ENCODE measurements at regions not wholly inside any gene's neighbourhood (a gene's known extent, or its start where the extent isn't known, plus 50 kb on each side); places are given as distances from the start of the nearest gene placed in this dataset.

DNA sequence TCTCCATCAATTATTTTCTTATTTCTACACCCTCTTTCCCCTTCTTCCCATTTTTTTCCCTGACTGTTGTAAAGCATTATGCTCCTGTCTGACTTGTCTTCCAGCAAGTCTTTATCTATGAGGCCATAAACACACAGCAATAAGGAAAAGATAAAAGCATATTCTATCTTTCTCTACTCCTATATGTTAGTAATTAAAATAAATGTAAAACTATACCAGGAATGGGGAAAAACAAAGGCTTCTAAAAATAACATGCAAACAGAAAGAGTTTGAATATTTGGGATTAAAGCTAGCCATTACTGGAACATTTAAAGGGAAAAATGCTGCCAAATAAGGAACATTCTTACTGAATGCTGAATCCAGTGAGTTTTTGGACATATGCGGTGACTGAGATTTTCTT, 471.7 kb upstream of the HS3ST1 start:
- Histone ChIP-seq H3K27me3 (replicated peaks; ENCODE audit: control insufficient read depth, insufficient read depth, low read length, poor library complexity, severe bottlenecking) (no peaks in the 10 kb centered on the region), H3K4me3 (ENCODE audit: insufficient read depth, low read depth, low read length, poor library complexity, severe bottlenecking) (no peak overlapping the region), H3K36me3 (ENCODE audit: control insufficient read depth, insufficient read depth, low read length) (no peaks in the 10 kb centered on the region), H3K9me3 (ENCODE audit: control insufficient read depth, low read length) (no peaks in the 10 kb centered on the region), H3K4me1 (ENCODE audit: control insufficient read depth, insufficient read depth, low read length, poor library complexity, severe bottlenecking) (no peaks in the 10 kb centered on the region), H3K27ac (ENCODE audit: insufficient read depth, low read length, poor library complexity, severe bottlenecking) (no peak overlapping the region)
- no peak for DNase-seq

DNA sequence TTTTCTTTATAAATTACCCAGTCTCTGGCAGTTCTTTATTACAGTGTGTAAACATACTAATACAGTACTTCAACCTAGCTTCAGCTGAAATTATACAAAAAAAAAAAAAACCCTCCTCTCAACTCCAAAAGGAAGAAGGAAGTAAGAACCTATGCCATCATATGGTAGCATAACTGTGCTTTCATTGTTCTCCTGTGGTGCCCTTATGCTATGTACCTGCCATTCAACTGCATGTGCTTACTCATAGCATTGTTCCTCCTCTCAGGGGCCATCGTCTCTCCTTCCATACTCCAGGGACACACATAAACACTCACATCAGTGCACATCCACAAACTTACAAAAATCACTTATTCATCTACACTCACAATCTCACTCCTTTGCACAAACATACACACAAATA, 470.1 kb upstream of the HS3ST1 start:
- no peaks in the 10 kb centered on the region for H3K4me1 ChIP-seq (ENCODE audit: control insufficient read depth, insufficient read depth, low read length, poor library complexity, severe bottlenecking)
- H3K9me3 ChIP-seq (ENCODE audit: control insufficient read depth, low read length): no peaks in the 10 kb centered on the region
- H3K4me3 ChIP-seq (ENCODE audit: insufficient read depth, low read depth, low read length, poor library complexity, severe bottlenecking): no peak overlapping the region
- no peak for DNase-seq
- no peaks in the 10 kb centered on the region for H3K27me3 ChIP-seq (replicated peaks; ENCODE audit: control insufficient read depth, insufficient read depth, low read length, poor library complexity, severe bottlenecking)
- H3K36me3 ChIP-seq (ENCODE audit: control insufficient read depth, insufficient read depth, low read length): no peaks in the 10 kb centered on the region
- no peak overlapping the region for H3K27ac ChIP-seq (ENCODE audit: insufficient read depth, low read length, poor library complexity, severe bottlenecking)

DNA sequence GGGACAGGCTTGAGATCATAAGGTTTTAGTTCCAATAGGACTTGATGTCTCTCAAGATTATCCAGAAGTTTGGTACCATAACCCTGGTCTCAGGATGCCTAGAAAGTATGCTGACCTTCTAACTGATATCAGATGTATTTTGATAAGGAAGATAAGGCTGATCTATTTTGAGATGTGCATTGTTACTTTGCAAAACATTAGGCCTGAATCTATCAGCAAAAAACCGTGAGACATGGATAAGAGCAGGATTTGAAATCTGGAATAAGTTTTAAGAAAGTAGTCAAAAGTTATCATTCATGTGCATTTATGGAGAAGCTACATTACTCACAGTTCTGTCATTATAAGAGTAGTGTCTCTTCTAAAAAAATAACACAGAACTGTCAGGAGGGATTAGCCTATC, 467.1 kb upstream of the HS3ST1 start:
- Histone ChIP-seq H3K4me1 (ENCODE audit: control insufficient read depth, insufficient read depth, low read length, poor library complexity, severe bottlenecking) (no peaks in the 10 kb centered on the region), H3K9me3 (ENCODE audit: control insufficient read depth, low read length) (no peaks in the 10 kb centered on the region), H3K27ac (ENCODE audit: insufficient read depth, low read length, poor library complexity, severe bottlenecking) (no peak overlapping the region), H3K4me3 (ENCODE audit: insufficient read depth, low read depth, low read length, poor library complexity, severe bottlenecking) (no peak overlapping the region), H3K36me3 (ENCODE audit: control insufficient read depth, insufficient read depth, low read length) (no peaks in the 10 kb centered on the region), H3K27me3 (replicated peaks; ENCODE audit: control insufficient read depth, insufficient read depth, low read length, poor library complexity, severe bottlenecking) (no peaks in the 10 kb centered on the region)
- no peak for DNase-seq

DNA sequence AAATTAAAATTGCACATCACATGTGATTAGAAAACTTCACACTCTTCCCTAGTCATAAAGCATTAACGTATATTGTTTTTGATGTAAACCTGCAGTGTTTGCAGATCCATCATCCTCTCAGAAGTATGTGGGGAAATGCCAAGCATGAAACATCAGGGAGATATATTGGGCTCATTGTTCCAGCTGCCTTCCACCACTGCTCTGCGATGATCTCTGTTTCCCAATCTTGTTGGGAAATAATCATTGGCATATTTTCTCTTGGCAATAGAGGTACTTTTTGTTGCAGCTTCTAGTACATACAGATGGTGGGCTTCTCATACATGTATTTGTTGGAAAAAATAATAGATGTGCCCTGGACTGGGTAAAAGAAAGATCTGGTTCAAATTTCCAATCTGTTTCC, 466.3 kb upstream of the HS3ST1 start:
- no peaks in the 10 kb centered on the region for H3K27me3 ChIP-seq (replicated peaks; ENCODE audit: control insufficient read depth, insufficient read depth, low read length, poor library complexity, severe bottlenecking)
- no peaks in the 10 kb centered on the region for H3K4me1 ChIP-seq (ENCODE audit: control insufficient read depth, insufficient read depth, low read length, poor library complexity, severe bottlenecking)
- H3K36me3 ChIP-seq (ENCODE audit: control insufficient read depth, insufficient read depth, low read length): no peaks in the 10 kb centered on the region
- H3K4me3 ChIP-seq (ENCODE audit: insufficient read depth, low read depth, low read length, poor library complexity, severe bottlenecking): no peak overlapping the region
- no peak for DNase-seq
- H3K9me3 ChIP-seq (ENCODE audit: control insufficient read depth, low read length): no peaks in the 10 kb centered on the region
- no peak overlapping the region for H3K27ac ChIP-seq (ENCODE audit: insufficient read depth, low read length, poor library complexity, severe bottlenecking)

- H3K27ac ChIP-seq (ENCODE audit: insufficient read depth, low read length, poor library complexity, severe bottlenecking): no peak overlapping the region
- no peaks in the 10 kb centered on the region for H3K9me3 ChIP-seq (ENCODE audit: control insufficient read depth, low read length)
- H3K4me1 ChIP-seq (ENCODE audit: control insufficient read depth, insufficient read depth, low read length, poor library complexity, severe bottlenecking): no peaks in the 10 kb centered on the region
- H3K4me3 ChIP-seq (ENCODE audit: insufficient read depth, low read depth, low read length, poor library complexity, severe bottlenecking): no peak overlapping the region
- DNase-seq: no peak
- H3K36me3 ChIP-seq (ENCODE audit: control insufficient read depth, insufficient read depth, low read length): no peaks in the 10 kb centered on the region
- H3K27me3 ChIP-seq (replicated peaks; ENCODE audit: control insufficient read depth, insufficient read depth, low read length, poor library complexity, severe bottlenecking): no peaks in the 10 kb centered on the region
These were observed 465.5 kb upstream of the HS3ST1 start for GRCh38 chr4:11894221-11894620.

DNA sequence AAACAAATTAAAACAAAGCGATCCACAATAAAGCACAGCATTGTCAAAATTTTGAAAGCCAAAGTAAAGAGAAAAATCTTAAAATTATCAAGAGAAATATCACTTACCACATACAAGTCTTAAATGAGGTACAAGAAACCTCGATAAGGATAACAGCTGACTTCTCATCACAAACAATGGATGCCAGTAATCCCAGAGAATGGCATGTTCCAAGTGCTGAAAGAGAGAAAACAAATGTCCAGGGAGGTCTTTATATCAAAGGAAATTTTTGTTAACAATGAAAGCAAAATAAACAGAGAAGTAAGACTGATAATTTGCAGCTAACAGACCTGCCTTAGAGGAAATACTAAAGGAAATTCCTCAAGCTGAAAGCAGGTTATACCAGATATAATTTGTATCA, 460.4 kb upstream of the HS3ST1 start:
- no peaks in the 10 kb centered on the region for H3K36me3 ChIP-seq (ENCODE audit: control insufficient read depth, insufficient read depth, low read length)
- H3K9me3 ChIP-seq (ENCODE audit: control insufficient read depth, low read length): no peaks in the 10 kb centered on the region
- no peak overlapping the region for H3K4me3 ChIP-seq (ENCODE audit: insufficient read depth, low read depth, low read length, poor library complexity, severe bottlenecking)
- no peaks in the 10 kb centered on the region for H3K27me3 ChIP-seq (replicated peaks; ENCODE audit: control insufficient read depth, insufficient read depth, low read length, poor library complexity, severe bottlenecking)
- no peak overlapping the region for H3K27ac ChIP-seq (ENCODE audit: insufficient read depth, low read length, poor library complexity, severe bottlenecking)
- DNase-seq: no peak
- H3K4me1 ChIP-seq (ENCODE audit: control insufficient read depth, insufficient read depth, low read length, poor library complexity, severe bottlenecking): no peaks in the 10 kb centered on the region

GRCh38 chr4:11881947-11882346, 453.3 kb upstream of the HS3ST1 start:
- Histone ChIP-seq H3K36me3 (ENCODE audit: control insufficient read depth, insufficient read depth, low read length) (no peaks in the 10 kb centered on the region), H3K27ac (ENCODE audit: insufficient read depth, low read length, poor library complexity, severe bottlenecking) (no peak overlapping the region), H3K4me1 (ENCODE audit: control insufficient read depth, insufficient read depth, low read length, poor library complexity, severe bottlenecking) (no peaks in the 10 kb centered on the region), H3K27me3 (replicated peaks; ENCODE audit: control insufficient read depth, insufficient read depth, low read length, poor library complexity, severe bottlenecking) (no peaks in the 10 kb centered on the region), H3K4me3 (ENCODE audit: insufficient read depth, low read depth, low read length, poor library complexity, severe bottlenecking) (no peak overlapping the region), H3K9me3 (ENCODE audit: control insufficient read depth, low read length) (no peaks in the 10 kb centered on the region)
- DNase-seq: no peak

DNA sequence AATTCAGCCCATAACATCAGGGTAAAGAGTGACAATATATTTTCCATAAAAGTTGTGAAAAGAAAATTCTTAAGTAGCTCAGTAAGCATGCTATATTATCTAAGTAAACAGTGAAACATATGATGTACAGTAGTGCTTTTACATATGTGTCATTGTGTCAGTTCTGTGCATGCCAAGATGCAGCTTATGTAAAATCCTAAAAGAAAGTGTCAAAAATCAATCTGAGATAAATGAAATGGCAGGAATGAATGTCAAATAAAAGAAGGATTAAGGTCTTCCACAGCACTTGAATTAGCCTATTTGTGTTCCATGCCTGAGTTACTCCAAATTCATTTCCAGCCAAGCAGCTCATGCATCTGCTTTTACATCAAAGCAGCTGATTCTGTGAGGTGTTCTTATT, 452.7 kb upstream of the HS3ST1 start:
- H3K4me3 ChIP-seq (ENCODE audit: insufficient read depth, low read depth, low read length, poor library complexity, severe bottlenecking): no peak overlapping the region
- no peaks in the 10 kb centered on the region for H3K36me3 ChIP-seq (ENCODE audit: control insufficient read depth, insufficient read depth, low read length)
- no peak for DNase-seq
- no peaks in the 10 kb centered on the region for H3K27me3 ChIP-seq (replicated peaks; ENCODE audit: control insufficient read depth, insufficient read depth, low read length, poor library complexity, severe bottlenecking)
- no peaks in the 10 kb centered on the region for H3K4me1 ChIP-seq (ENCODE audit: control insufficient read depth, insufficient read depth, low read length, poor library complexity, severe bottlenecking)
- H3K27ac ChIP-seq (ENCODE audit: insufficient read depth, low read length, poor library complexity, severe bottlenecking): no peak overlapping the region
- no peaks in the 10 kb centered on the region for H3K9me3 ChIP-seq (ENCODE audit: control insufficient read depth, low read length)

- Histone ChIP-seq H3K4me3 (ENCODE audit: insufficient read depth, low read depth, low read length, poor library complexity, severe bottlenecking) (no peak overlapping the region), H3K9me3 (ENCODE audit: control insufficient read depth, low read length) (no peaks in the 10 kb centered on the region), H3K27me3 (replicated peaks; ENCODE audit: control insufficient read depth, insufficient read depth, low read length, poor library complexity, severe bottlenecking) (no peaks in the 10 kb centered on the region), H3K27ac (ENCODE audit: insufficient read depth, low read length, poor library complexity, severe bottlenecking) (no peak overlapping the region), H3K4me1 (ENCODE audit: control insufficient read depth, insufficient read depth, low read length, poor library complexity, severe bottlenecking) (no peaks in the 10 kb centered on the region), H3K36me3 (ENCODE audit: control insufficient read depth, insufficient read depth, low read length) (no peaks in the 10 kb centered on the region)
- no peak for DNase-seq
These were observed 449.5 kb upstream of the HS3ST1 start for GRCh38 chr4:11878241-11878640.

- H3K27me3 ChIP-seq (replicated peaks; ENCODE audit: control insufficient read depth, insufficient read depth, low read length, poor library complexity, severe bottlenecking): no peaks in the 10 kb centered on the region
- H3K4me1 ChIP-seq (ENCODE audit: control insufficient read depth, insufficient read depth, low read length, poor library complexity, severe bottlenecking): no peaks in the 10 kb centered on the region
- no peak overlapping the region for H3K27ac ChIP-seq (ENCODE audit: insufficient read depth, low read length, poor library complexity, severe bottlenecking)
- H3K4me3 ChIP-seq (ENCODE audit: insufficient read depth, low read depth, low read length, poor library complexity, severe bottlenecking): no peak overlapping the region
- DNase-seq: no peak
- no peaks in the 10 kb centered on the region for H3K9me3 ChIP-seq (ENCODE audit: control insufficient read depth, low read length)
- H3K36me3 ChIP-seq (ENCODE audit: control insufficient read depth, insufficient read depth, low read length): no peaks in the 10 kb centered on the region
These were observed 447.4 kb upstream of the HS3ST1 start for GRCh38 chr4:11876104-11876503.

All from effector memory CD4-positive, alpha-beta T cell (primary cell).